SKM-1 (cell line): ENCODE measurements at regions not wholly inside any gene's neighbourhood (a gene's known extent, or its start where the extent isn't known, plus 50 kb on each side); places are given as distances from the start of the nearest gene placed in this dataset.
"Not testable (repeated sequence)": the region's sequence is repeated elsewhere in the genome, so short reads cannot be mapped to it uniquely, and the experiment has no call there.

Experiments
- DNase-seq: peaks from one replicate; lab custom pipeline; 2025; ENCODE audit not compliant: unreplicated experiment; lab: John Stamatoyannopoulos, UW

DNA sequence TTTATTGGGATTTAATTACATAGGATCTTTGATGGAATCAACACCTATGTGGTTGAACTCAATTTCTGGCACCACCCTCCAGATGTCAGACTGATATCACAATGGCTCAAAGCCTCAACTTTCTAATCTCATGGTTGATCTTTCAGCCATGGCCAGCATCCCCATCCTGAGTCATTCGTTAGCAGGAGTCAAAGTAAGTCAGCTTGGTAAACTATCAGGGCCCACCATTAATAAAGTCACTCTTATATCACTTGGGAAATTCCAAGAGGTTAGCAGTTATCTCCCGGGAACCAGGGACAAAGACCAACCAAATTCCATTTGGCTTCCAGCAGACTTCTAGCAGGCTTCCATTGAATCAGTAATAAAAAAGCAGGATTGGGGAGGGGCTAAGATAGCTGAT is 50.7 kb upstream of the TNFSF4 start:
- no peak for DNase-seq

DNA sequence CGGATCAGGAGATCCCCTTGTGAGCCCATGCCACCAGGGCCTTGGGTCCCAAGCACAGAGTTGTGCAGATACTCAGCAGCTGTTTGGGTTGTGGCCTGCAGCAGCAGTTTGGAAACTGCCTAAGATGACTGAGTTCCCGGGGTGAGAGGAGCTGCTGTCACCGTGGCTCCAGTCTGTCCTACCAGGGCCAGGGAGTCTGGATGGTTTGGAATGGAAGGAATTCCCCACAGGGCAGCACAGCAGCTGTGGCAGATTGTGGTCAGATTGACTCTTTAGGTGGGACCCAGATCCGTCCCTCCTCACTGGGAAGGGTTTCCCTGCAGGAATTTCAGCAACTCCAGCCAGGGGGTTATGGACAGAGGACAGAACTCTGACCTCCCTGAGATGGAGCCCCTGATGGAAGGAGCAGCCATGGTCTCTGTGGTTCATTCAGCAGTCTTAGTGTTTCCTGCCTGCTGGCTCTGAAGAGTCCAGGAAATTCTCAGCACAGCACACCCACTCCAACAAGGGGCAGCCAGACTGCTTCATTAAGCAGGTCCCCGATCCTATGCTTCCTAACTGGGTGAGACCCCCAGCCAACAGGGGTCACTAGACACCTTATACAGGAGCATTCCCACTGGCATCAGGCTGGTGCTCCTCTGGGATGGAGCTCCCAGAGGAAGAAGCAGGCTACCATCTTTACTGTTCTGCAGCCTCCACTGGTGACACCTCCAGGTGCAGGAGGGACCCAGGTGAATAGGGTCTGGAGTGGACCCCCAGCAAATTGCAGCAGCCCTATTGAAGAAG is 51.5 kb upstream of the TNFSF4 start:
- no peak for DNase-seq

DNA sequence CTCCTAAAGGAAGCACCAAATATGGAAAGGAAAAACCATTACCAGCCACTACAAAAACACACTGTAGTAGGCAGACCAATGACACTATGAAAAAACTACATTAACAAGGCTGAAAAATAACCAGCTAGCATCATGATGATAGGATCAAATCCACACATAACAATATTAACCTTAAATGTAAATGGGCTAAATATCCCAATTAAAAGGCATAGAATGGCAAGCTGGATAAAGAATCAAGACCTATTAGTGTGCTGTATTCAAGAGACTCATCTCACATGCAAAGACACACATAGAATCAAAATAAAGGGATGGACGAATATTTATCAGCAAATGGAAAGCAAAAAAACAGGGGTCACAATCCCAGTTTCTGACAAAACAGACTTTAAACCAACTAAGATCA is 53.2 kb upstream of the TNFSF4 start:
- not testable (repeated sequence) for DNase-seq

DNA sequence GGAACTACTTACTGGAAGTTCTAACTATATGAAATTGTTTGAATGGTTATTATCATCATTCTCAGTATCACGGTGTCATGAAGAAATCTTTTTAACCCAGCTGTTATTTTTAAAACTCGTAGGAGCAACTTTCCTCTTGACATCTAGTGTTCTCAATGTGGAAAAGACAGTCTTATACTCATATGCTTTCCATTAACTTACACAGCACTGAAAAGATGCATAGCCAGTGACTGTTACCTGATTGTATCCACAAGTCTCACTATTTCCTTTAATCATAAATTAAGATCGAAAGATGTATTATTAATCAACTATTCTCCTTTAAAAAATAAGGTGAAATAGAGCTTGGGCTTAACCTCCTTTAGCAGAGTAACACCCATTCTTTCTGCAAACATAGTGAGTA is 59.7 kb upstream of the TNFSF4 start:
- DNase-seq = no peak

DNA sequence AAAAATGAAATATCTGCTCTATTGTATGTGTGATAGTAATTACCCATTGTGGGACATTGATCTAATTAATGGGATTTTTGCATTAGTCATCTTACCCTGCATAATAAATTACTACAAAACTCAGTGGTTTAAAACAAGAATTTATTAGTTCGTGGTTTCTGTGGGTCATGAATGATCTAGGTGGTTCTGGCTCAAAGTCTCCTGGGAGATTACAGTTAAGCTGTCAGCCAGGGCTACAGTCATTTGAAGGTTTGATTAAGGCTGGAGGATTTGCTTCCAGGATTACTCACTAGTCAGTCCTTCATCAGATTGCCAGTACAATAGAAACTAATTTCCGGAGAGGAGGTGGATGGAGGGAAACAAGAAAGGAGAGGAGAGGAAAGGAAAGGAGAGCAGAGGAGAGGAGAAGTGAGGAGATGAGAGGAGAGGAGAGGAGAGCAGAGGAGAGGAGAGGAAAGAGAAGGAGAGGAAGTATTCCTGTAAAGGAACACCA is 60.4 kb upstream of the TNFSF4 start:
- DNase-seq = no peak

DNA sequence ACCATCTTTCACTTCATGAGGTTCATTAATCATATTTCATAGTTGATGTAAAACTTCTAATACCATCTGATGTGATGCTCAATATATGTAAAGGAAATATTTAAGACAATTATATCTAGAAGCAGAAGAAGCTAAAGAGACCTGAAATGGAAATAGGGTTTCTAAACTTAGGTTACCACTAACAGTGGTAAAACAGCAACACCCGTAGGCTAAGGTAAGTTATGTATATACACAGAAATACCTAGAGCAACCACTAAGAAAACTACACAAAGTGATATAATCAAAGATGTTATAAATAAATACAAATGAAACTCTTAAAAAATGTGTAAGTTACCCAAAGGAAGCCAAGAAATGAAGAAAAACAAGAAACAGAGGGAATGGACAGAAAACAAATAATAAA is 61.1 kb upstream of the TNFSF4 start:
- DNase-seq = no peak

DNA sequence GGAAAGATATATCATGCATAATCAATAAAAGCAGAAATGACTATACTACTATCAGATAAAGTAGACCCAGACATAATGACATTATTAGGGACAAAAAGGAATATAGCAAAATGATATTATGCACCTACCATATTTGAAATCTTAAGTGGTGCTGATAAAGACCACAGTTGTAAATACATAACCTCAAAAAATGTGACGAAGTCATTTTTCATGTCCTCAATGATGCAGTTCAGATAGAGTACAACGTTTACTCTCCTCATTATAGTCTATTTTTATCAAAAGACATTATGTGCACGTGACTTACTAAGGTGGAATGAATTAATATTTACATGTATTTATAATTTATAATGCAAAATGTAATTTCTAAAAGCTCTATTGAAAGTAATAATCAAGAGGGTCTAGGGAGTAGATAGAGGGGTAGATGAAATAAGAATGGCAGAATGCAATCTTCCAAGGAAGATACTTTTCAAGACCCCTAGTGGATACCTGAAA is 61.7 kb upstream of the TNFSF4 start:
- no peak for DNase-seq

DNA sequence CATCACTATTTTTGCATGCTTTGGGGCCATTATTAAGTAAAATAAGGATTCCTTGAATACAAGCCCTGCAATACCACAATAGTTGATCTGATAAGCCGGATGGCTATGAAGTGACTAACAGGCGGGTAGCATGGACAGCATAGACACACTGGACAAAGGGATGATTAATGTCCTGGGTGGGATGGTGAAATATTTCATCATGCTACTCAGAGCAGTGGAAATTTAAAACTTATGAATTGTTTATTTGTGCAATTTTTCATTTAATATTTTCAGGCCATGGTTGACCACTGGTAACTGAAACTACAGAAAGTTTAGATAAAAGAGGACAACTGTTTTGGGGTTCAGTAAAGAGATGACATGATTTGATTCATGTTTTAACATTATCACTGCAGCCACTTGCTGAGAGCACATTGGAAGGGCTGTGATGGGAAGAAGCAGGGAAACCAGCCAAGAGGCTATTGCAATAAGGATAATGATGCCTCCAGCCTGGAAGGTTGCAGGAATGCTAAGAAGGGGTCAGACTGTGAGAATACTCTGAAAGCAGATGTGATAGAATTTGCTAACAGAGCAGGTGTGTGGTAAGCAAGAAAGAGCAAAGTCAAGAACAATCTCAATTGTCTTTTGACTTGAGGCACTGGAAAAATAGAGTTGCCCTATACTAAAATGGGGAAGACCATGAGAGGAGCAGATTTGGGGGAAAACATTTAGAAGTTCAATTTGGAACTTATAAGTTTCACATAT is 62.5 kb upstream of the TNFSF4 start:
- no peak for DNase-seq

DNA sequence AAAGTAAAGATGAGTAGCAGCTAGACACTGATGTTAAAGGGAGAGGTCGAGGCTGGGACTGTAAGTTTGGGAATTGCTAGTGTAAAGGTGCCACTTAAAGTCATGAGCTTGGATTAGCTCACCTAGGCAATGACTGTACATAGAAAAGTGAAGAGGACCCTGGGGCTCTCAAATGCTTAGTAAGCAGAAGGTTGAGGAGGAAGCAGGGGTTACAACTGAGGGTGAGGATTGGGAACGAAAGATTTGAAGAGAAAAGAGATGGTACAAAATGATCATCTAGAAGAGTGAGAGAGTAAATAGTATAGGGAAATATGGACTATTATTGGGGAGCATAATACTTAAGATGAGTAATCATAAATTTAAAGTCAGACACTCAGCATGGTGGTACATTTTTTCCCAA is 63.1 kb upstream of the TNFSF4 start:
- no peak for DNase-seq

DNA sequence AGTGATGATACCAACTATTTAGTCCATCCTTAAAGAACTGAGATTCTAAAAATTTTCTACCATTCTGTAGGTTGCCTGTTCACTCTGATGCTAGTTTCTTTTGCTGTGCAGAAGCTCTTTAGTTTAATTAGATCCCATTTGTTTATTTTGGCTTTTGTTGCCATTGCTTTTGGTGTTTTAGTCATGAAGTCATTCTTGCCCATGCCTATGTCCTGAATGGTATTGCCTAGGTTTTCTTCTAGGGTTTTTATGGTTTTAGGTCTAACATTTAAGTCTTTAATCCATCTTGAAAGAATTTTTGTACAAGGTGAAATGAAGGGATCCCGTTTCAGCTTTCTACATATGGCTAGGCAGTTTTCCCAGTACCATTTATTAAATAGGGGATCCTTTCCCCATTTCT is 63.9 kb upstream of the TNFSF4 start:
- DNase-seq = not testable (repeated sequence)

DNA sequence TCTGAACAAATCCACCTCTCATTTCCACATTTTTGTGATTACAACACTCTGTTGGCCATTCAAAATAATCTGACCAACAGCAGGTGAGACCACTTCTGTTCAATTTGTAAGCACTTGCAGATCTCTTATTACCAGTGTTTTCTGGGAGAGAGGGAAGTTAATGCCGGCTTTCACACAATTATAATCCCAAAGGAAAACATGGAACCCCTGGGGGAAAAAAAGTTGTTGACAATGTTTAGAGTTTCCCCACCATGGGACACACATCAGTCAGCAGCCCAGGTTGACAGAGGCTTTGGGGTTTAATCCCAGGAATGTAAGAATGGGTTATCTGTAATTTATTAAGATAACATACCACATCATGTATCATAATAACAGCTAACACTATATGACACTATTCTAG is 68.4 kb upstream of the TNFSF4 start:
- DNase-seq = no peak

DNA sequence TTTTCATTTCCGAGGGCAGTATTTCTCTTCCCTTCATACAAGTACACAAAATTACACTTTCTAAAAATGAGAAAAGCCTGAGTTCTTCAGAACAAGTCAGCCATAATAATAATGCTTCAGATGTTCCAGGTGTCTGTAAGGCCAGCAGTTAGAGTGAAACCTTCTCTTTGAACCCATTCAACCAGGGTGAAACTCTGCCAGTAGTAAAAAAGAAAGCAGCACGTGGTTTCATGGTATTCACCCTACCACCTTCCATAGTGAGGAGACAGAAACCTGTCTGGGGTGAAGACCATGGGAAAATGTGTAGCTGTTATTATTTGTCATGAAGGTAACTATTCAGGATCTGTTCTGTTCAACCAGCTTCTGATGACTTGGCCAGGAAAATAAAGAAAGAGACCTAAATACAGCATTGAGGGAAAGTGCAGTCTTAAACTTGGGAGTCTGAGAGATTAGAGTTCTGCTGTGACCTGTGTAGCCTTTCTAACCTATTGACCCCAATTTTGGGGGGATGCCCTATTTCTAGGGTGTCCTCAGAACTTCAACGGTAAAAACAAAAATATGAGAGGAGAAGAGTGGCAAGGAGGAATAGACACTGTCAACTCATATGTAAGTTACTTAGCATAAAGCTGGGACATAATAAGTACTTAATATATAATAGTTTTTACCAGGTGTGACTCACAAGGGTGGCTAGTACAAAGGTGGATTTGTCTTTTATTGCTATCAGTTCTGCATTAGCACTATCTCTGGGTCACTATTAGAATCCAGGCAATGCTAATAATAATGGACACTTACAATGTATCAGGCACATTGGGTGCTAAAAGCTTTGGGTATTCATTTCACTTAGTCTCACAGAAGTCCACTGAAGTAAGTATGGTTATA is 70.0 kb upstream of the TNFSF4 start:
- no peak for DNase-seq

DNA sequence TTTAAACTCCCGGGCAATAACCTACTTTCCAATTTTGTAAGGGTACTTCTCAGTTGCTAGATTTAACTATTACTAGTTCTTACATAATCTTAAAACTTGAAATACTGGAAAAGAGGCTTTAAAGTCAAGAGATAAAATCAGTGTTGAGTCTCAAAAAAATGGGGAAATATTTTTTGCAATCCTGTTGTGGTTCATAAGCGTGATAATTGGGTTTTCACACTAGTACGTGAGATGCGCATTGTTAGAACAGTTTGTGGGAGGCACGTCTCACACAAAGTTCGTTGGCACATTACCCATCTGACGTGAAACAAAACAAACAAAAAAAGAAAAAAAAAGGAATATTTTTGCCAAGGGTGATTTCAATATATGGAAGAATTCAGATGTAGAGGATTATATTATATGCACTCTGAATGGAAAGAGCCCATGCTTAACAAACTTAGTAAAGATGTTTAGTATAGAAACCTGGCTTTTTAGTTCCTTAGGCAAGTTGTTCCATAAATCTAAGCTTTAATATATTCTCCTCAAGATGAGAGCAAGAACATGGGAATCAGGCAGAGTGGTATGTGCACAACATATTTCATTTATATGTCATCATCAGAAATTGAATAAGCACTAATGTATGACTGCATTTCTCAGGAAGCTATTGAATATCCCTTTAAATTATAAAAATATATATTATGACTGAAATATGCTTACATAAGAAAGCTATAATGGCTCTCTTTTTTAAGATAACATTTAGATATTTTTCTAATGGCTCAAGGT is 73.9 kb upstream of the TNFSF4 start:
- DNase-seq = no peak

DNA sequence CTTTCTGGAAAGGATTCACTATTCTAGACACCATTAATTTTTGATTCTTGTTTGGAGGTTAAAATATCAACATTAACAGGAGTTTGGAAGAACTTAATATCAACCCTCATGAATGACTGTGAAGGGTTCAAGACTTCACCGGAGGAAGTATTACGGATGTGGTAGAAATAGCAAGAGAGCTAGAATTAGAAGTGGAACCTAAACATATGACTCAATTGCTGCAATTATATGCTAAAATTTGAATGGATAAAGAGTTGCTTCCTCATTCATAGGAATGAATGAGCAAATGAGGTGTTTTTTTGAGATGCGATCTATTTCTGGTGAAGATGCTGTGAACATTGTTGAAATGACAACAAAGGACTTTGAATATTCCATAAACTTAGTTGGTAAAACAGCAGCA is 77.9 kb upstream of the TNFSF4 start:
- DNase-seq = no peak

DNA sequence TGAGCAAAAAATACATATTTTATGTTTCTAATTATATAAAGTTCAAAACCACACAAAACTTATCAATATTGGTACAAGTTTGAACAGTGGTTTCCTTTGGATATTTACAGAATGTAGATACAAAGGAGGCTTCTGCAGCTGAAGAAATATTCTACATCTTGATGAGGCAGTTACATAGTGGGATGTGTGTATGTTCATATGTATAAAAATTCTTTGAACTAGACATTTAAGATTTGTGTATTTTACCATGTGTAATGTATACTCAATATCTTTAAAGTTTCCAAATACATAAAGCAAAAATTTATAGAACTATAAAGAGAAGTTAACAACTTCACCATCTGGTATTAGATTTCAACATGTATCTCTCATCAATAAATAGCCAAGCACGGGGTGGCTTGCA is 80.7 kb upstream of the TNFSF4 start:
- no peak for DNase-seq

DNA sequence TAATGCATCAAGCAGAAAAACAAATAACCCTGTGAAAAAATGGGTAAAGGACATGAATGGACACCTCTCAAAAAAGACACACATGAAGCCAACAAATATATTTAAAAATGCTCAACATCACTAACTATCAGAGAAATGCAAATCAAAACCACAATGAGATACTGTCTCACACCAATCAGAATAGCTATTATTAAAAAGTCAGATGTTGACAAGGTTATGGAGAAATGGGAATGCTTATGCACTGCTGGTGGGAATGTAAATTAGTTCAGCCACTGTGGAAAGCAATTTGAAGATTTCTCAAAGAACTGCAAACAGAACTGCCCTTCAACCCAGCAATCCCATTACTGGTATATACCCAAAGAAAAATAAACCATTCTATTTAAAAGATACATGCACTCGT is 86.6 kb upstream of the TNFSF4 start:
- no peak for DNase-seq

DNA sequence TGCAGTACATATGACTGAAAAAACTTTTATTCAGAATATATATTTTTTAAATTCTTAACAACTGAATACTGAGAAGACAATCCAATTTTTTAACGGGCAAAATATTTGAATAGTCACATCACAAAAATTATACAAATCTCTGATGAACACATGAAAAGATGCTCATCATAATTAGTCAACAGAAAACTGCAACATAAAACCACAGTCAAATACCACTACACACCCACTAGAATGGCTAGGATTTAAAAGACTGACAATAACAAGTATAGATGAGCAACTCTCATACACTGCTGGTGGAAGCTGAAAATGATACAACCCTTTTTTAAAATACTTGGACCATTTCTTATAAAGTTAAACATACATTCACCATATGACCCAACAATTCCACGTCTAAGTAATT is 87.7 kb upstream of the TNFSF4 start:
- DNase-seq = no peak

DNA sequence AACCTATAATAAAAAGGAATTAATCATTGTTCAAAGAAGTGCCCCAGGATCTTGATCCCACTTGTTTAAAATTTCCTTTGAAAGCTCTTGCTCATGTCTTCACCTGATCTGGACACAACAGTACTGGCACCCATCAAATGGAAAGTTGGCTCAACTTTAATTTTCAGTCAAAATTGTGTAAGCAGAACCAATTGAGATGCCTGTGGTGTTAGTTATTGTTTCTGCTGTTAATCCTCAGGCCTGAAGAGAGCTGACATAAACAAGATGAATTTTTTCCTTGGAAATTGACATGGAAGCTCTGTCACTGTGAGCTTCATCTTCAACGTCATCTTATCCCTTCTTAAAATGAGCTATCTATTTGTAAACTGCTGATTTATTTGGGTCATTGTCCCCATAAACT is 88.3 kb upstream of the TNFSF4 start:
- DNase-seq = no peak

DNA sequence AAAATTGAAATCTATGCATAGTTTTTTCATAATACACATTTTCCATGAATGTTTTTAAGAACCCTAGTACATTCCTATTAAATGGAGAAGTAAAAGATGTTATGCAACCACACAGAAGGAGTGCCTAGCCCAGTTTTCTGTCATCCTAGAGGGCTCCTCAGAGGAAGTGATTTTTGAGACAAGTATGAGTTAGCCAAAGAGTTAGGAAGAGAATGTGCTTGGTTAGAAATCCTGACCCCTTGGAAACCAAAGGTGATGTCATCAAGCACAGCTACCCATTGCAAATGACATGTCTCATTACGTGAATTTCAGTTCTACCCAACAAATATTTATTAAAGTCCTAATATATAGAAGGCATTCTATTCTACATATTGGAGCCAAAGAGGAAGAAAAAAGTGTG is 88.9 kb upstream of the TNFSF4 start:
- DNase-seq = peak; percentile 38

DNA sequence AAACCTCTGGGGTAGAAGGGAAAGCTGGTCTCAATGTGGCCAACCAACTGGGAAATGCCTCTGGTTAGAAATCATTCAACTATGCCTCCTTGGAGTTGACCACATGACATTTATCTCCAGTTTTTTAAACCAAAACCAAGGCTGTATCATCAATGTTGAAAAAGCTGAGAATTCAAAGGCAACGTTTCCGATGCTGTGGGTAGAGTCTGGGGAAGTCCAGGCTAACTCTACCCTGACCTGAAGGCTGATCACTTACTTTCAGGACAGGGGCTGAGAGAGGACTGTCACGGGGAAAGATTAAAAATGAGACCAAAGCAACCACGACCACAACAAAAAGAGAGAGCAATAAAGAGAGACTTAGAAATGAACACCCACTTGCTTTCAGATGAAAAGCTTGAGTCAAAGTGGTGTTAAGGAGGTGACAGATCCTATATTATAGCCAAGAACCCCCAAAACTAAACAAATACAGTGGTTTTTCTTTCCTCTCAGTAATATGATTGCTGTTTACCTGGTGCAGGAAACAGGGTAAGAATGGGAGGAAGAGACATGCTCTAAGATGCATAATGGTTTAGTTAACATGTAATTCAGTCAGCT is 90.8 kb upstream of the TNFSF4 start:
- no peak for DNase-seq
